ENCODE measurements at regions not wholly inside any gene's neighbourhood (a gene's known extent, or its start where the extent isn't known, plus 50 kb on each side); places are given as distances from the start of the nearest gene placed in this dataset.

GRCh38 chr7:23981758-23982157 lies 271.7 kb downstream of the STK31 start:
- no peak for DNase-seq

- DNase-seq: no peak
Measured at GRCh38 chr7:24005517-24005916, 278.5 kb upstream of the NPY start.

- no peak for DNase-seq
Measured at GRCh38 chr7:24010495-24010894, 273.5 kb upstream of the NPY start.

GRCh38 chr7:24017519-24017918 lies 266.5 kb upstream of the NPY start:
- DNase-seq: no peak

GRCh38 chr7:24018331-24018730 lies 265.7 kb upstream of the NPY start:
- DNase-seq: no peak

GRCh38 chr7:24019841-24020240 lies 264.1 kb upstream of the NPY start:
- no peak for DNase-seq

- DNase-seq: no peak
Measured at GRCh38 chr7:24024276-24025068, 259.5 kb upstream of the NPY start.

- DNase-seq: no peak
Measured at GRCh38 chr7:24025094-24025493, 258.9 kb upstream of the NPY start.

GRCh38 chr7:24025765-24026164 lies 258.2 kb upstream of the NPY start:
- no peak for DNase-seq

- no peak for DNase-seq
Measured at GRCh38 chr7:24026351-24026750, 257.6 kb upstream of the NPY start.

- DNase-seq: no peak
Measured at GRCh38 chr7:24029068-24029467, 254.9 kb upstream of the NPY start.

GRCh38 chr7:24034251-24034650 lies 249.7 kb upstream of the NPY start:
- no peak for DNase-seq

- DNase-seq: no peak
Measured at GRCh38 chr7:24035366-24036032, 248.5 kb upstream of the NPY start.

- no peak for DNase-seq
Measured at GRCh38 chr7:24036033-24036412, 248.0 kb upstream of the NPY start.

- no peak for DNase-seq
Measured at GRCh38 chr7:24038993-24039392, 245.0 kb upstream of the NPY start.

GRCh38 chr7:24039991-24040624 lies 243.9 kb upstream of the NPY start:
- DNase-seq: no peak

GRCh38 chr7:24042028-24042427 lies 242.0 kb upstream of the NPY start:
- DNase-seq: no peak

GRCh38 chr7:24049296-24049695 lies 234.7 kb upstream of the NPY start:
- DNase-seq: no peak

- DNase-seq: no peak
Measured at GRCh38 chr7:24050991-24051560, 232.9 kb upstream of the NPY start.

GRCh38 chr7:24051651-24052050 lies 232.3 kb upstream of the NPY start:
- DNase-seq: no peak

- DNase-seq: no peak
Measured at GRCh38 chr7:24052572-24053260, 231.3 kb upstream of the NPY start.

GRCh38 chr7:24054236-24054635 lies 229.8 kb upstream of the NPY start:
- DNase-seq: no peak

GRCh38 chr7:24057243-24057642 lies 226.7 kb upstream of the NPY start:
- DNase-seq: no peak

Measured in stimulated activated CD4-positive, alpha-beta T cell treated with anti-CD3 and anti-CD28 coated beads, Interleukin-4, amount 100 ng/mL, for 1 hour (primary cell).